IPS DF 6.9 (cell line): ENCODE measurements at regions not wholly inside any gene's neighbourhood (a gene's known extent, or its start where the extent isn't known, plus 50 kb on each side); places are given as distances from the start of the nearest gene placed in this dataset.

Experiments used
- DNase-seq: peaks from one replicate; pipeline ENCODE4 v3.0.0-alpha.2; 2013; ENCODE audit warnings: low read depth, low spot score
- H3K27ac ChIP-seq: one replicate; pipeline ENCODE4 v1.5.1; 2013; ENCODE audit warnings: low read length, control low read depth
- H3K27me3 ChIP-seq: 2 replicates; pipeline ENCODE4 v1.6.1; 2013; ENCODE audit warnings: mild to moderate bottlenecking, low read length; ENCODE audit not compliant: control insufficient read depth, insufficient read depth
- H3K36me3 ChIP-seq: 2 replicates; pipeline ENCODE4 v1.6.1; 2013; ENCODE audit warnings: low read length; ENCODE audit not compliant: control insufficient read depth, insufficient read depth
- H3K4me1 ChIP-seq: 2 replicates; pipeline ENCODE4 v1.6.1; 2013; ENCODE audit warnings: low read length; ENCODE audit not compliant: control insufficient read depth, insufficient read depth
- H3K4me3 ChIP-seq: 2 replicates; pipeline ENCODE4 v1.5.1; 2013; ENCODE audit warnings: mild to moderate bottlenecking, low read length
- H3K9me3 ChIP-seq: 2 replicates; pipeline ENCODE4 v1.6.1; 2013; ENCODE audit warnings: low read length, inconsistent platforms; ENCODE audit not compliant: control insufficient read depth, insufficient read depth
- WGBS: extraction: QIAGEN DNeasy Blood & Tissue Kit; methylation state at CpG from one replicate; pipeline ENCODE4 v1.1.7; 2013; ENCODE audit warnings: mixed read lengths, missing lambda C conversion rate; ENCODE audit not compliant: insufficient read length, insufficient coverage; 5-methylcytosine and 5-hydroxymethylcytosine counted together

DNA sequence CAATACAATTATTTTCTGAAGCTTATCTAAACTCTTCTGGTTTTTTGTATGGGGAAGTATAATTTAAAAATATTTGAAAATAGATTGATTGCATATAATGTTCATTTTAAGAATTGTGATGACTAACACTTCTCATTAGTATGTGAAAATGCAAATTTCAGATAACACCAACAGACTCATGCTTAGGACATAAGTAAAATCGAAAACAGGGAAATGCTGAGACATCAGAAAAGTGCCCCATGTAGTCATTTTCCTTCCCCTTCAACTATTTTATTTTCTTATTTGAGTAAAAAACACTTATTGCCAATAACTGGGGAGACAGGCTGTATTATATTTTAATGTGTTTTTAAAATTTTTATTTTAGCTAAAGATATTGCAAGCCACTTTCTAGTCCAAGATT is 814.7 kb downstream of the GALC start:
- no peaks in the 10 kb centered on the region for H3K27me3 ChIP-seq
- WGBS = no CpG with 5 or more reads among the region's 1 CpG
- no peaks in the 10 kb centered on the region for H3K4me1 ChIP-seq
- H3K27ac ChIP-seq = no peak overlapping the region
- H3K4me3 ChIP-seq = no peak overlapping the region
- H3K36me3 ChIP-seq = no peaks in the 10 kb centered on the region
- DNase-seq = no peak
- no peaks in the 10 kb centered on the region for H3K9me3 ChIP-seq

DNA sequence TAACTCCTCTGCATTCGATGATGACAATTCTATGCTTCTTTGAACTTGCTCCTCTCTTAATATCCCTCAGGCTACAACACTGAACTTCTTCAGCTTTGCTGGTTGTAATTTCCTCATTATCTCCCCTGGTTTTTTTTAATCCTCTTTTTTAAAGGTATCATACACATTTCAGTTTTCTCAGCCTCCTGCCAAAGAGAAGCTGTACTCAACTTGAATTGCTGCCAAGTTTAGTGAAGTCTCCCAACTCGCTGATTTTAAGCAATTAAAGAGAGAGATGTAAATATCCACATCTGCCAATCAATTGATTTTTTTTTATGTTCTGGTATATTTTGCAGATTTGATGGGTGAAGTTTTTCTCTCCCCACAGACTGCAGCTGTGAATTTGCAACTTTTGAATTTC is 817.8 kb downstream of the GALC start:
- Histone ChIP-seq H3K4me1 (no peaks in the 10 kb centered on the region; the same call in 1 of the 2 replicates), H3K36me3 (no peaks in the 10 kb centered on the region), H3K4me3 (no peak overlapping the region), H3K9me3 (no peaks in the 10 kb centered on the region), H3K27ac (no peak overlapping the region), H3K27me3 (no peaks in the 10 kb centered on the region)
- no peak for DNase-seq
- no CpG with 5 or more reads among the region's 2 CpGs for whole genome bisulfite sequencing

DNA sequence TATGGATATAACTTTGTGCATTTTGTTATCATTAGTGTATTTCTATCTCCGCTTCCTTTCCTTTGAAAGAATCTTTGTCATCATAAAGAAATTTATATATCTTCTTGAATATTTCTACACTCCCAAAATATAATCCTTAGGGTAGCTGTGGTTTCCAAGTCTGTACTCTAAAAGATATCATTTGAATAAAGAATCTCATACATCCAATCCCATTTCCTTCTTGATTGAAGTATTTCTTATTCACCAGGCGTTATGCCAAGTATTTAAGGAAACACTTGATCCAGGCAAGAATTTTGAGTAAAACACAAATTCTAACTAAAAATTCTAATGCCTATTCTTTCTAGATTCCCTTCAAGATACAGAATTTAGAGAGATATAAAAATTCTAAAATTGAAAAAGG is 821.8 kb downstream of the GALC start:
- no peak overlapping the region for H3K27ac ChIP-seq
- no peaks in the 10 kb centered on the region; the same call in 1 of the 2 replicates for H3K4me1 ChIP-seq
- DNase-seq = no peak
- no peaks in the 10 kb centered on the region for H3K36me3 ChIP-seq
- WGBS = no CpG with 5 or more reads among the region's 2 CpGs
- no peaks in the 10 kb centered on the region for H3K9me3 ChIP-seq
- no peaks in the 10 kb centered on the region for H3K27me3 ChIP-seq
- H3K4me3 ChIP-seq = no peak overlapping the region

DNA sequence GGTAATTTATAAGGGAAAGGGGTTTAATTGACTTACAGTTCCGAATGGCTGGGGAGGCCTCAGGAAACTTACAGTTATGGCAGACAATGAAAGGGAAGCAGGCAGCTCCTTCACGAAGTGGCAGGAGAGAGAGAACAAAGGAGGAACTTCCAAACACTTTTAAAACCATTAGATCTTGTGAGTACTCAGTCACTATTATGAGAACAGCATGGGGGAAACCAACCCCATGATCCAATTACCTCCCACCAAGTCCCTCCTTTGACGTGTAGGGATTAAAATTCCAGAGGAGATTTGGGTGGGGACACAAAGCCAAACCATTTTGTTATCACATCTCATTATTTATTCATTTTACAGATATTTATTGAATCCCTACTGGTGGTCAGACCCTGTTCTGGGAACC is 822.8 kb downstream of the GALC start:
- no peak for DNase-seq
- Histone ChIP-seq H3K4me3 (no peak overlapping the region), H3K9me3 (no peaks in the 10 kb centered on the region), H3K27me3 (no peaks in the 10 kb centered on the region), H3K27ac (no peak overlapping the region), H3K36me3 (no peaks in the 10 kb centered on the region), H3K4me1 (no peaks in the 10 kb centered on the region; the same call in 1 of the 2 replicates)
- no CpG with 5 or more reads among the region's 3 CpGs for WGBS

- no peak for DNase-seq
- Histone ChIP-seq H3K27me3 (no peaks in the 10 kb centered on the region), H3K4me3 (no peak overlapping the region), H3K36me3 (no peaks in the 10 kb centered on the region), H3K4me1 (no peaks in the 10 kb centered on the region; the same call in 1 of the 2 replicates), H3K27ac (no peak overlapping the region), H3K9me3 (no peaks in the 10 kb centered on the region)
- no CpG with 5 or more reads among the region's 2 CpGs for WGBS
Observed at GRCh38 chr14:87169362-87169761, 823.6 kb downstream of the GALC start.

GRCh38 chr14:87161502-87161901 is 831.5 kb downstream of the GALC start:
- no peaks in the 10 kb centered on the region for H3K36me3 ChIP-seq
- no peak overlapping the region for H3K4me3 ChIP-seq
- H3K27ac ChIP-seq = no peak overlapping the region
- no peaks in the 10 kb centered on the region for H3K4me1 ChIP-seq
- no peak for DNase-seq
- no CpG with 5 or more reads among the region's 4 CpGs for WGBS
- H3K9me3 ChIP-seq = no peaks in the 10 kb centered on the region
- no peaks in the 10 kb centered on the region for H3K27me3 ChIP-seq

- Histone ChIP-seq H3K36me3 (no peaks in the 10 kb centered on the region), H3K27me3 (no peaks in the 10 kb centered on the region), H3K4me1 (0 out of 2 replicates have a peak, but pooled peaks cover under 1% of the 10 kb centered on the region), H3K9me3 (no peaks in the 10 kb centered on the region), H3K27ac (no peak overlapping the region), H3K4me3 (no peak overlapping the region)
- no peak for DNase-seq
- WGBS = no CpG with 5 or more reads among the region's 2 CpGs
Observed at GRCh38 chr14:87160989-87161388, 832.0 kb downstream of the GALC start.

GRCh38 chr14:87158283-87158682 is 834.7 kb downstream of the GALC start:
- Histone ChIP-seq H3K4me1 (0 out of 2 replicates have a peak, but pooled peaks cover 2% of the 10 kb centered on the region), H3K27me3 (no peaks in the 10 kb centered on the region), H3K9me3 (no peaks in the 10 kb centered on the region), H3K27ac (no peak overlapping the region), H3K36me3 (no peaks in the 10 kb centered on the region), H3K4me3 (no peak overlapping the region)
- no peak for DNase-seq
- no CpG with 5 or more reads among the region's 5 CpGs for WGBS

GRCh38 chr14:87156878-87157277 is 836.1 kb downstream of the GALC start:
- Histone ChIP-seq H3K36me3 (no peaks in the 10 kb centered on the region), H3K27me3 (peaks cover 1% of the 10 kb centered on the region; the same call in 1 of the 2 replicates), H3K4me1 (peaks cover 3% of the 10 kb centered on the region; the same call in 1 of the 2 replicates), H3K4me3 (no peak overlapping the region), H3K9me3 (no peaks in the 10 kb centered on the region), H3K27ac (no peak overlapping the region)
- DNase-seq = no peak

GRCh38 chr14:87155856-87156488 is 837.0 kb downstream of the GALC start:
- peaks cover 7% of the 10 kb centered on the region; the same call in 1 of the 2 replicates for H3K27me3 ChIP-seq
- H3K4me1 ChIP-seq = peaks cover 3% of the 10 kb centered on the region; the same call in 1 of the 2 replicates
- H3K9me3 ChIP-seq = no peaks in the 10 kb centered on the region
- no peak for DNase-seq
- no CpG with 5 or more reads among the region's 1 CpG for WGBS
- H3K27ac ChIP-seq = no peak overlapping the region
- H3K4me3 ChIP-seq = no peak overlapping the region
- no peaks in the 10 kb centered on the region for H3K36me3 ChIP-seq

- no peaks in the 10 kb centered on the region for H3K36me3 ChIP-seq
- no peak overlapping the region for H3K4me3 ChIP-seq
- no peaks in the 10 kb centered on the region for H3K9me3 ChIP-seq
- H3K27me3 ChIP-seq = peaks cover 8% of the 10 kb centered on the region; the same call in 1 of the 2 replicates
- H3K4me1 ChIP-seq = peaks cover 4% of the 10 kb centered on the region; the same call in 1 of the 2 replicates
- no CpG with 5 or more reads among the region's 4 CpGs for WGBS
- no peak overlapping the region for H3K27ac ChIP-seq
- no peak for DNase-seq
Observed at GRCh38 chr14:87153901-87154300, 839.1 kb downstream of the GALC start.
